A549 (cell line): ENCODE measurements at regions not wholly inside any gene's neighbourhood (a gene's known extent, or its start where the extent isn't known, plus 50 kb on each side); places are given as distances from the start of the nearest gene placed in this dataset.

Experiments
- ATAC-seq, 2 experiments: fragments of 200-7000 bp in 1 of 2; fragments of >200 bp in 1 of 2; cut with Nextera tagmentation in 1 of 2; cut with Tn5 transposase in 1 of 2; 3 replicates each; pipeline versions ENCODE4 v1.8.0 to v1.9.1; 2018 to 2020; ENCODE audit warnings: mild to moderate bottlenecking in 1 of 2, moderate library complexity in 1 of 2
- CTCF ChIA-PET: fragments of 300-600 bp; sonication (Branson Sonifier 250); formaldehyde crosslinking; extraction: SDS; loops from one replicate; lab custom pipeline; 2021; ENCODE audit warnings: antibody characterized with exemption, inconsistent platforms; lab: Yijun Ruan, JAX
- POLR2A ChIA-PET: fragments of 350-600 bp; formaldehyde crosslinking; extraction: SDS; loops from one replicate; lab custom pipeline; 2021; ENCODE audit warnings: antibody characterized with exemption, inconsistent platforms; lab: Yijun Ruan, JAX
- DNase-seq, 2 experiments: peaks; one replicate each; pipeline versions ENCODE4 v3.0.0 to v3.0.0-alpha.2; 2011 to 2016; ENCODE audit warnings: low read depth in 1 of 2, low spot score in 1 of 2
- FAIRE-seq: peaks from 2 replicates; lab custom pipeline; 2011; peaks lifted over from hg19 to GRCh38; lab: Jason Lieb, UNC
- H3K27ac ChIP-seq, 2 experiments: fragments of >200 bp; sonication (Bioruptor Twin); formaldehyde crosslinking; 3 replicates each; pipeline ENCODE4 v1.5.1; 2016 to 2017
- H3K4me1 ChIP-seq: fragments of >200 bp; sonication (Bioruptor Twin); formaldehyde crosslinking; 3 replicates; pipeline ENCODE4 v1.6.1; 2016
- H3K4me2 ChIP-seq: fragments of >200 bp; sonication (Bioruptor Twin); formaldehyde crosslinking; 3 replicates; pipeline ENCODE4 v1.6.1; 2016
- H3K4me3 ChIP-seq: fragments of >200 bp; sonication (Bioruptor Twin); formaldehyde crosslinking; 3 replicates; pipeline ENCODE4 v1.5.1; 2016
- H3K9me3 ChIP-seq: fragments of >200 bp; sonication (Bioruptor Twin); formaldehyde crosslinking; 3 replicates; pipeline ENCODE4 v1.6.1; 2016
- CTCF ChIP-seq: fragments of >200 bp; sonication (Bioruptor Twin); formaldehyde crosslinking; IDR thresholded peaks from 3 replicates; pipeline ENCODE4 v1.5.1; 2016
- EHMT2 ChIP-seq: fragments of 200-600 bp; sonication (generic); IDR thresholded peaks from 2 replicates; pipeline ENCODE4 v1.6.1; 2016; ENCODE audit warnings: antibody characterized with exemption, low read depth, mild to moderate bottlenecking, moderate library complexity
- ELK1 ChIP-seq: fragments of 150-350 bp; IDR thresholded peaks from 2 replicates; pipeline ENCODE4 v1.6.1; 2014; ENCODE audit warnings: low read depth, mild to moderate bottlenecking, low read length
- HEYL ChIP-seq: fragments of 250-450 bp; sonication (Bioruptor Pico); IDR thresholded peaks from 2 replicates; pipeline ENCODE4 v1.8.0; 2021; ENCODE audit warnings: mild to moderate bottlenecking, moderate library complexity
- HOXB5 ChIP-seq: fragments of 250-450 bp; sonication (Bioruptor Pico); IDR thresholded peaks from 2 replicates; pipeline ENCODE4 v1.5.0; 2020; ENCODE audit warnings: mild to moderate bottlenecking, moderate library complexity
- MAFK ChIP-seq: fragments of 450-650 bp; IDR thresholded peaks from 2 replicates; pipeline ENCODE4 v1.6.1; 2014; ENCODE audit not compliant: partially characterized antibody
- MYC ChIP-seq: IDR thresholded peaks from 2 replicates; pipeline ENCODE4 v1.6.1; 2012; ENCODE audit warnings: mild to moderate bottlenecking, inconsistent platforms, low read length, improper control_type of control experiment, borderline replicate concordance
- NFE2L2 ChIP-seq: fragments of 150-350 bp; conservative IDR thresholded peaks from 2 replicates; pipeline ENCODE4 v1.6.1; 2014; ENCODE audit warnings: low read length
- NR3C1 ChIP-seq: fragments of >200 bp; sonication (Bioruptor Twin); formaldehyde crosslinking; IDR thresholded peaks from 3 replicates; pipeline ENCODE4 v1.6.1; 2017
- PHF8 ChIP-seq: fragments of 200-600 bp; sonication (generic); IDR thresholded peaks from 2 replicates; pipeline ENCODE4 v1.6.1; 2016; ENCODE audit warnings: low read depth, mild to moderate bottlenecking, antibody characterized with exemption, moderate library complexity, borderline replicate concordance
- POLR2A ChIP-seq: IDR thresholded peaks from 2 replicates; pipeline ENCODE4 v1.6.1; 2012; ENCODE audit warnings: mild to moderate bottlenecking, low read length
- POLR2AphosphoS2 ChIP-seq: conservative IDR thresholded peaks from 2 replicates; pipeline ENCODE4 v1.6.1; 2012; ENCODE audit warnings: low read length, improper control_type of control experiment, inconsistent platforms
- RARB ChIP-seq: fragments of 250-450 bp; sonication (Bioruptor Pico); IDR thresholded peaks from 2 replicates; pipeline ENCODE4 v1.8.0; 2021; ENCODE audit warnings: mild to moderate bottlenecking, moderate library complexity
- SREBF2 ChIP-seq: fragments of 450-650 bp; IDR thresholded peaks from 2 replicates; pipeline ENCODE4 v1.6.1; 2014; ENCODE audit warnings: mild to moderate bottlenecking, moderate library complexity
- TP53 ChIP-seq: fragments of 250-450 bp; sonication (Bioruptor Pico); IDR thresholded peaks from 2 replicates; pipeline ENCODE4 v1.5.0; 2021; ENCODE audit warnings: mild to moderate bottlenecking, moderate library complexity
- ZC3H11A ChIP-seq: fragments of 450-650 bp; IDR thresholded peaks from 2 replicates; pipeline ENCODE4 v1.6.1; 2014; ENCODE audit warnings: antibody characterized with exemption, mild to moderate bottlenecking
- ZFP36 ChIP-seq: fragments of 450-650 bp; IDR thresholded peaks from 2 replicates; pipeline ENCODE4 v1.6.1; 2014; ENCODE audit warnings: borderline replicate concordance; ENCODE audit not compliant: partially characterized antibody
- WGBS: methylation state at CpG from one replicate; pipeline ENCODE4 v1.1.6; 2017; ENCODE audit errors: missing lambda C conversion rate; 5-methylcytosine and 5-hydroxymethylcytosine counted together
- TF ChIP-seq, protein P1 (sequence below): IDR thresholded peaks from 2 replicates; pipeline ENCODE4 v1.6.1; 2012
- TF ChIP-seq, protein P2 (sequence below): fragments of 450-650 bp; IDR thresholded peaks from 2 replicates; pipeline ENCODE4 v1.6.1; 2014; ENCODE audit warnings: antibody characterized with exemption
- TF ChIP-seq, protein P3 (sequence below): IDR thresholded peaks from 2 replicates; pipeline ENCODE4 v1.6.1; 2012

DNA sequence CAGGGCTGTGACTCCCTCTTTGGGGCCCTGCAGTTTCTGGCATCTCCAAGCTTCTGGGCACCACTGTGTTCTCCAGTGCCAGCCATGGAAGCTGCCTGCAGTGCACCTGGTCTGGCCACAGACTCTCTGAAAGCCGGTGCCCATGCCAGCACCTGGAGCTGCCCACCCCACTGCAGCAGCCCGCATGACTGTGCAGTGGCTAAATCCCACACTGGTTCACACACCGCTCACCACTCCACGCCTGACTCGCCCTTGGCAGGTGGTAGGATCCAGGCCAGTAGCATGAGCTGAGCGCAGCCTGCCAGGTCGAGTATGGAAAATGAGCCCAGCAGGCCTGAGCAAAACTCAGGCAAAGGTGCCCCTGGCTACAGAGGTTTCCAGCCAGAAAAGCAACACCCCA lies 72.8 kb upstream of the INTU start:
- H3K4me3 ChIP-seq: no peak overlapping the region
- no peak for DNase-seq
- FAIRE-seq: no peak
- H3K27ac ChIP-seq: no peak overlapping the region
- 67% methylated on average over 7 of the region's 7 CpGs for WGBS
- no peak overlapping the region for H3K4me2 ChIP-seq
- H3K9me3 ChIP-seq: no peaks in the 10 kb centered on the region
- CTCF ChIA-PET: no interaction called here
- H3K4me1 ChIP-seq: no peaks in the 10 kb centered on the region
- no peak for ATAC-seq
- POLR2A ChIA-PET: no interaction called here
- TF ChIP-seq NFE2L2: no peak
- no peak for TF ChIP-seq NR3C1
- no peak for TF ChIP-seq EHMT2
- TF ChIP-seq, protein P1, sequence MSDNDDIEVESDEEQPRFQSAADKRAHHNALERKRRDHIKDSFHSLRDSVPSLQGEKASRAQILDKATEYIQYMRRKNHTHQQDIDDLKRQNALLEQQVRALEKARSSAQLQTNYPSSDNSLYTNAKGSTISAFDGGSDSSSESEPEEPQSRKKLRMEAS: no peak
- TF ChIP-seq, protein P2, sequence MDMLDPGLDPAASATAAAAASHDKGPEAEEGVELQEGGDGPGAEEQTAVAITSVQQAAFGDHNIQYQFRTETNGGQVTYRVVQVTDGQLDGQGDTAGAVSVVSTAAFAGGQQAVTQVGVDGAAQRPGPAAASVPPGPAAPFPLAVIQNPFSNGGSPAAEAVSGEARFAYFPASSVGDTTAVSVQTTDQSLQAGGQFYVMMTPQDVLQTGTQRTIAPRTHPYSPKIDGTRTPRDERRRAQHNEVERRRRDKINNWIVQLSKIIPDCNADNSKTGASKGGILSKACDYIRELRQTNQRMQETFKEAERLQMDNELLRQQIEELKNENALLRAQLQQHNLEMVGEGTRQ: no peak
- no peak for TF ChIP-seq HEYL (CRISPR knock-in tag)
- TF ChIP-seq, protein P3, sequence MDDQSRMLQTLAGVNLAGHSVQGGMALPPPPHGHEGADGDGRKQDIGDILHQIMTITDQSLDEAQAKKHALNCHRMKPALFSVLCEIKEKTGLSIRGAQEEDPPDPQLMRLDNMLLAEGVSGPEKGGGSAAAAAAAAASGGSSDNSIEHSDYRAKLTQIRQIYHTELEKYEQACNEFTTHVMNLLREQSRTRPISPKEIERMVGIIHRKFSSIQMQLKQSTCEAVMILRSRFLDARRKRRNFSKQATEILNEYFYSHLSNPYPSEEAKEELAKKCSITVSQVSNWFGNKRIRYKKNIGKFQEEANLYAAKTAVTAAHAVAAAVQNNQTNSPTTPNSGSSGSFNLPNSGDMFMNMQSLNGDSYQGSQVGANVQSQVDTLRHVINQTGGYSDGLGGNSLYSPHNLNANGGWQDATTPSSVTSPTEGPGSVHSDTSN: no peak
- TF ChIP-seq CTCF: no peak
- no peak for TF ChIP-seq POLR2A
- no peak for TF ChIP-seq TP53 (CRISPR knock-in tag)
- TF ChIP-seq ZFP36: no peak
- TF ChIP-seq ELK1: no peak
- TF ChIP-seq MAFK: no peak

DNA sequence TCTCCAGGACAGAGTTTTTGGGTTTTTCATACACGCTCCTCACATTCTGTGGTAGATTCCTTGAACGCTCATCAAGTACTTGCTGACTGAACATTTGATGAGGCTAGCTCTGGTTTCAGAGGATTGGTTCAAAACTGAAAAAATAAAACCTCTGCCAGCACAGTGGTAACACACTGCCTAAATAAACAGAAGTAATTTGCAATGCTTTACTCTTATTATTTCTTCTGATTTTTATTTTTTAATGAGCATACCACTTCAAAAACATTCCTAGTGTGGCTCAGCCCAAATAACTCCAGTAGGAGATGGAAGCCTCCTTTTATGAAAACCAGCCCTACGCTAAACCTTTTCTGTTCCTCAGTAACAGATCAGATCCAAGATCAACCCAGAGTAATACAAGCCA lies 72.0 kb upstream of the INTU start:
- Histone ChIP-seq H3K4me2 (no peak overlapping the region), H3K4me1 (no peaks in the 10 kb centered on the region), H3K27ac (no peak overlapping the region), H3K4me3 (no peak overlapping the region), H3K9me3 (no peaks in the 10 kb centered on the region)
- CTCF ChIA-PET: no interaction called here
- no peak for DNase-seq
- POLR2A ChIA-PET: no interaction called here
- 77% methylated on average over 3 of the region's 3 CpGs for WGBS
- TF ChIP-seq HOXB5 (CRISPR knock-in tag) (no peak), RARB (CRISPR knock-in tag) (no peak), HEYL (CRISPR knock-in tag) (no peak), POLR2AphosphoS2 (no peak), TP53 (CRISPR knock-in tag) (no peak), ZC3H11A (no peak), MYC (no peak), SREBF2 (no peak), PHF8 (no peak)
- TF ChIP-seq, protein P3: no peak
- TF ChIP-seq, all 56 proteins: peak for 0
- ATAC-seq: no peak
- FAIRE-seq: no peak
